NCI-H2196 treated with DMSO at 0.1 percent for 48 hours (cell line): ENCODE measurements at regions not wholly inside any gene's neighbourhood (a gene's known extent, or its start where the extent isn't known, plus 50 kb on each side); places are given as distances from the start of the nearest gene placed in this dataset.
A peak's percentile ranks its signal among the peaks of the same experiment; 100 is the strongest.
"Not testable (repeated sequence)": the region's sequence is repeated elsewhere in the genome, so short reads cannot be mapped to it uniquely, and the experiment has no call there.

Source experiments
- DNase-seq: peaks from one replicate; lab custom pipeline; 2025; ENCODE audit not compliant: unreplicated experiment; lab: John Stamatoyannopoulos, UW

GRCh38 chr1:8118736-8119135 is 92.6 kb upstream of the ERRFI1 start:
- not testable (repeated sequence) for DNase-seq

- no peak for DNase-seq
Observed at GRCh38 chr1:8118031-8118451, 91.9 kb upstream of the ERRFI1 start.

- DNase-seq: no peak
Observed at GRCh38 chr1:8116894-8117264, 90.8 kb upstream of the ERRFI1 start.

- no peak for DNase-seq
Observed at GRCh38 chr1:8115769-8116167, 89.7 kb upstream of the ERRFI1 start.

- no peak for DNase-seq
Observed at GRCh38 chr1:8115031-8115768, 89.1 kb upstream of the ERRFI1 start.

- DNase-seq: no peak
Observed at GRCh38 chr1:8113262-8114220, 87.4 kb upstream of the ERRFI1 start.

GRCh38 chr1:8112611-8113261 is 86.6 kb upstream of the ERRFI1 start:
- no peak for DNase-seq

GRCh38 chr1:8111560-8111959 is 85.5 kb upstream of the ERRFI1 start:
- no peak for DNase-seq

- DNase-seq: no peak
Observed at GRCh38 chr1:8109216-8109615, 83.1 kb upstream of the ERRFI1 start.

GRCh38 chr1:8107897-8108296 is 81.8 kb upstream of the ERRFI1 start:
- DNase-seq: no peak

GRCh38 chr1:8104278-8105236 is 78.4 kb upstream of the ERRFI1 start:
- DNase-seq: no peak

GRCh38 chr1:8097908-8098307 is 71.8 kb upstream of the ERRFI1 start:
- DNase-seq: no peak

- DNase-seq: peak; percentile 71
Observed at GRCh38 chr1:8097077-8097799, 71.1 kb upstream of the ERRFI1 start.

GRCh38 chr1:8096105-8097011 is 70.2 kb upstream of the ERRFI1 start:
- no peak for DNase-seq

- DNase-seq: no peak
Observed at GRCh38 chr1:8095584-8095983, 69.5 kb upstream of the ERRFI1 start.

- peak; percentile 39 for DNase-seq
Observed at GRCh38 chr1:8094481-8095241, 68.6 kb upstream of the ERRFI1 start.

- DNase-seq: no peak
Observed at GRCh38 chr1:8093221-8093980, 67.3 kb upstream of the ERRFI1 start.
